ENCODE measurements at regions not wholly inside any gene's neighbourhood (a gene's known extent, or its start where the extent isn't known, plus 50 kb on each side); places are given as distances from the start of the nearest gene placed in this dataset.

- intact Hi-C loops (cut with DNase I, micrococcal nuclease), result no loop called here
- Mint-ChIP-seq H3K9me3 (peaks cover 2% of the 10 kb centered on the region), H3K27ac (no peak overlapping the region), H3K36me3 (ENCODE audit: low read depth) (no peaks in the 10 kb centered on the region), H3K27me3 (peaks cover 23% of the 10 kb centered on the region), H3K4me1 (ENCODE audit: low read depth) (no peaks in the 10 kb centered on the region), H3K4me3 (no peak overlapping the region)
- DNase-seq (no peak), ATAC-seq (ENCODE audit: poor library complexity) (no peak)
- TF ChIP-seq, protein P1, sequence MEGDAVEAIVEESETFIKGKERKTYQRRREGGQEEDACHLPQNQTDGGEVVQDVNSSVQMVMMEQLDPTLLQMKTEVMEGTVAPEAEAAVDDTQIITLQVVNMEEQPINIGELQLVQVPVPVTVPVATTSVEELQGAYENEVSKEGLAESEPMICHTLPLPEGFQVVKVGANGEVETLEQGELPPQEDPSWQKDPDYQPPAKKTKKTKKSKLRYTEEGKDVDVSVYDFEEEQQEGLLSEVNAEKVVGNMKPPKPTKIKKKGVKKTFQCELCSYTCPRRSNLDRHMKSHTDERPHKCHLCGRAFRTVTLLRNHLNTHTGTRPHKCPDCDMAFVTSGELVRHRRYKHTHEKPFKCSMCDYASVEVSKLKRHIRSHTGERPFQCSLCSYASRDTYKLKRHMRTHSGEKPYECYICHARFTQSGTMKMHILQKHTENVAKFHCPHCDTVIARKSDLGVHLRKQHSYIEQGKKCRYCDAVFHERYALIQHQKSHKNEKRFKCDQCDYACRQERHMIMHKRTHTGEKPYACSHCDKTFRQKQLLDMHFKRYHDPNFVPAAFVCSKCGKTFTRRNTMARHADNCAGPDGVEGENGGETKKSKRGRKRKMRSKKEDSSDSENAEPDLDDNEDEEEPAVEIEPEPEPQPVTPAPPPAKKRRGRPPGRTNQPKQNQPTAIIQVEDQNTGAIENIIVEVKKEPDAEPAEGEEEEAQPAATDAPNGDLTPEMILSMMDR (IDR thresholded peaks at IDR 0.05), result no peak
- Histone ChIP-seq H3K27ac (ENCODE audit: low read depth in 1 of 2, low read length in 2 of 2) (no peak overlapping the region), H3K4me1 (ENCODE audit: insufficient read depth, low read length) (no peaks in the 10 kb centered on the region), H3K9me3 (ENCODE audit: control insufficient read depth in 1 of 2, insufficient read depth in 1 of 2, low read length in 2 of 2) (peaks cover 0 to 10% of the 10 kb centered on the region in 2 experiments), H3K36me3 (ENCODE audit: insufficient read depth, low read length) (no peaks in the 10 kb centered on the region), H3K4me3 (ENCODE audit: low read length) (no peak overlapping the region), H3K27me3 (ENCODE audit: control insufficient read depth in 1 of 2, insufficient read depth in 2 of 2, low read length in 2 of 2) (peaks cover 0 to 2% of the 10 kb centered on the region in 2 experiments)
- POLR2A ChIA-PET, result no interaction called here
- CTCF ChIA-PET, result no interaction called here
These were observed 72.7 kb upstream of the SLCO4A1 start for GRCh38 chr20:62569615-62570014.

DNA sequence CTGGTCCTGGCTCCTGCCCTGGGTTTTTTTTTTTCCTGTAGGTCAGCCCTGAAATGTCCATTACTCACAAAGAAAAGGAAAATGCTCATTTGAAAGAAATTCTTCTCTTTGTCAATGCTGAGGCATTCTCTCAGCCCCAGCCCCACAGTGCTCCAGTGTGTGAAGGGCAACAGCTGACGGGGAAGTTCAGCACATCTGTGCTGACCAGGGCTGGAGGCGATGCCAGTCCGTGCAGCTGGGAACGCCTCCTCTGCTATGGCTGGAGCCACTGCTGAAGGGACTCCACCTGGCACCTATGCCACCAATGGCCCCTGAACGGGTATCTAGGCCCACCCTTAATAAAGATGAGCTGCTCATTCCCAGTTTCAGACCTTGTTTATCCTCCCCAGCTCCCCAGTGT lies 71.9 kb upstream of the SLCO4A1 start:
- ATAC-seq (ENCODE audit: poor library complexity) (no peak), DNase-seq (no peak)
- Histone ChIP-seq H3K9me3 (ENCODE audit: control insufficient read depth in 1 of 2, insufficient read depth in 1 of 2, low read length in 2 of 2) (peaks cover 0 to 14% of the 10 kb centered on the region in 2 experiments), H3K36me3 (ENCODE audit: insufficient read depth, low read length) (no peaks in the 10 kb centered on the region), H3K4me3 (ENCODE audit: low read length) (no peak overlapping the region), H3K4me1 (ENCODE audit: insufficient read depth, low read length) (no peaks in the 10 kb centered on the region), H3K27me3 (ENCODE audit: control insufficient read depth in 1 of 2, insufficient read depth in 2 of 2, low read length in 2 of 2) (peaks cover under 1 to 9% of the 10 kb centered on the region in 2 experiments), H3K27ac (ENCODE audit: low read depth in 1 of 2, low read length in 2 of 2) (no peak overlapping the region)
- H3K27ac Mint-ChIP-seq, result no peak overlapping the region
- H3K9me3 Mint-ChIP-seq, result peaks cover 2% of the 10 kb centered on the region
- TF ChIP-seq, protein P1 (IDR thresholded peaks at IDR 0.05), result no peak
- ChIA-PET CTCF (no interaction called here), POLR2A (no interaction called here)
- H3K4me1 Mint-ChIP-seq (ENCODE audit: low read depth), result no peaks in the 10 kb centered on the region
- H3K36me3 Mint-ChIP-seq (ENCODE audit: low read depth), result no peaks in the 10 kb centered on the region
- peaks cover 29% of the 10 kb centered on the region for H3K27me3 Mint-ChIP-seq
- intact Hi-C loops (cut with DNase I, micrococcal nuclease), result no loop called here
- H3K4me3 Mint-ChIP-seq, result no peak overlapping the region

GRCh38 chr20:62570897-62571668 lies 71.2 kb upstream of the SLCO4A1 start:
- ChIA-PET POLR2A (no interaction called here), CTCF (interaction anchor here (1.2 kb wide), 1 partner anchor 11 kb away, joined by 3 read pairs; no protein-coding TSS in a partner anchor)
- DNase-seq (no peak), ATAC-seq (ENCODE audit: poor library complexity) (peak; percentile 21)
- no peaks in the 10 kb centered on the region for H3K4me1 Mint-ChIP-seq (ENCODE audit: low read depth)
- no peak overlapping the region for H3K4me3 Mint-ChIP-seq
- peaks cover 3 to 9% of the 10 kb centered on the region in 2 experiments for H3K27me3 ChIP-seq (ENCODE audit: control insufficient read depth in 1 of 2, insufficient read depth in 2 of 2, low read length in 2 of 2)
- H3K4me3 ChIP-seq (ENCODE audit: low read length), result no peak overlapping the region
- no peak overlapping the region for H3K27ac Mint-ChIP-seq
- H3K36me3 ChIP-seq (ENCODE audit: insufficient read depth, low read length), result no peaks in the 10 kb centered on the region
- H3K4me1 ChIP-seq (ENCODE audit: insufficient read depth, low read length), result no peaks in the 10 kb centered on the region
- TF ChIP-seq, protein P1 (IDR thresholded peaks at IDR 0.05), result no peak
- H3K27ac ChIP-seq (ENCODE audit: low read depth in 1 of 2, low read length in 2 of 2), result no peak overlapping the region
- peaks cover 35% of the 10 kb centered on the region for H3K27me3 Mint-ChIP-seq
- no peaks in the 10 kb centered on the region for H3K36me3 Mint-ChIP-seq (ENCODE audit: low read depth)
- H3K9me3 Mint-ChIP-seq, result peaks cover 2% of the 10 kb centered on the region
- intact Hi-C loops (cut with DNase I, micrococcal nuclease), result no loop called here
- H3K9me3 ChIP-seq (ENCODE audit: control insufficient read depth in 1 of 2, insufficient read depth in 1 of 2, low read length in 2 of 2), result peaks cover 0 to 14% of the 10 kb centered on the region in 2 experiments
